Fibroblast of lung (primary cell): ENCODE measurements at regions not wholly inside any gene's neighbourhood (a gene's known extent, or its start where the extent isn't known, plus 50 kb on each side); places are given as distances from the start of the nearest gene placed in this dataset.

Experiments
- DNase-seq, 2 donors: peaks; one replicate each; pipeline versions ENCODE4 v3.0.0 to v3.0.0-alpha.2; 2010; ENCODE audit warnings: low read depth in 2 of 2
- H2AFZ ChIP-seq: 2 replicates; pipeline ENCODE4 v1.5.1; 2012; ENCODE audit warnings: low read length, control low read depth, inconsistent platforms
- H3K27ac ChIP-seq: 2 replicates; pipeline ENCODE4 v1.5.1; 2011; ENCODE audit warnings: low read length, control low read depth; ENCODE audit not compliant: insufficient read depth
- H3K27me3 ChIP-seq: 2 replicates; pipeline ENCODE4 v1.5.1; 2011; ENCODE audit warnings: mild to moderate bottlenecking, low read length; ENCODE audit not compliant: control insufficient read depth, insufficient read depth
- H3K36me3 ChIP-seq: 2 replicates; pipeline ENCODE4 v1.5.1; 2011; ENCODE audit warnings: low read length; ENCODE audit not compliant: control insufficient read depth, insufficient read depth
- H3K4me1 ChIP-seq: 2 replicates; pipeline ENCODE4 v1.5.1; 2011; ENCODE audit warnings: low read length; ENCODE audit not compliant: control insufficient read depth, insufficient read depth; ENCODE audit errors: extremely low read depth
- H3K4me2 ChIP-seq: 2 replicates; pipeline ENCODE4 v1.5.1; 2011; ENCODE audit warnings: low read length, control low read depth; ENCODE audit not compliant: insufficient read depth; ENCODE audit errors: extremely low read depth
- H3K4me3 ChIP-seq, 4 experiments: fragments of 200-600 bp in 1 of 4; sonication (generic) in 1 of 4; replicated peaks in 1 of 4; 2 replicates each; pipeline ENCODE4 v1.5.1; 2011 to 2016; ENCODE audit warnings: low read length in 4 of 4, low read depth in 3 of 4, mild to moderate bottlenecking in 3 of 4, control low read depth in 2 of 4, inconsistent platforms in 1 of 4, mixed read lengths in 1 of 4; ENCODE audit not compliant: insufficient read depth in 1 of 4; ENCODE audit errors: control extremely low read depth in 1 of 4
- H3K79me2 ChIP-seq: 2 replicates; pipeline ENCODE4 v1.5.1; 2012; ENCODE audit warnings: mild to moderate bottlenecking, low read length, inconsistent platforms; ENCODE audit not compliant: control insufficient read depth, insufficient read depth
- H3K9ac ChIP-seq: 2 replicates; pipeline ENCODE4 v1.5.1; 2011; ENCODE audit warnings: mild to moderate bottlenecking, low read length, control low read depth; ENCODE audit not compliant: insufficient read depth
- H3K9me3 ChIP-seq: 2 replicates; pipeline ENCODE4 v1.5.1; 2012; ENCODE audit warnings: low read depth, low read length; ENCODE audit not compliant: control insufficient read depth, insufficient read depth
- H4K20me1 ChIP-seq: 2 replicates; pipeline ENCODE4 v1.5.1; 2011; ENCODE audit warnings: low read length; ENCODE audit not compliant: control insufficient read depth, insufficient read depth; ENCODE audit errors: extremely low read depth
- CTCF ChIP-seq, 2 donors: IDR thresholded peaks in 1 of 2; conservative IDR thresholded peaks in 1 of 2; 1 replicate in 1 of 2; 2 replicates in 1 of 2; pipeline ENCODE4 v1.5.1; 2011 to 2012; ENCODE audit warnings: low read length in 2 of 2, control low read depth in 1 of 2, inconsistent platforms in 1 of 2, low read depth in 1 of 2, mild to moderate bottlenecking in 1 of 2
- EZH2 ChIP-seq: IDR thresholded peaks from 2 replicates; pipeline ENCODE4 v1.5.1; 2012; ENCODE audit warnings: low read length, control low read depth, mild to moderate bottlenecking; ENCODE audit errors: missing control alignments

DNA sequence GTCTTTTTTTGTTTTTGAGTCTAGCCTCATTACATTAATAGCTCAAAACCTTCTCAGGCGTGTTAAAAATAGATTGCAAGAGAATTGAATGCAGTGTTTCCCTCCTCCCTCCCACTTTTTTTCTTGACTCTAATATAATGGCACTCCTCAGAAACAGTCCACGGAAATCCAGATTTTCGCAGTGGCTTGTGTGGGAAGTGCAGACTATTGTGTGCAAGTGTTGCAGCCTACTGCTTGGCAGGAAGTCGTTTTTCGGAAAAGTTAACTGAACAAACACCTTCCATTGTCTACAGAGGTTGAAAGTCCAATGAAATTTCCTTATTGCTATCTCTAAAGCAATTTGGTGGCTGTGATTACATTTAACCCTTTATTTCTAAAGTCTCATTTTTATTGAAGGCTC, 147.9 kb upstream of the E2F7 start:
- H3K27ac ChIP-seq, result no peak overlapping the region

GRCh38 chr12:77210724-77211123, 145.4 kb upstream of the E2F7 start:
- H3K27me3 ChIP-seq, result no peaks in the 10 kb centered on the region
- TF ChIP-seq EZH2 (no peak), CTCF (conservative IDR thresholded peaks at IDR 0.05 in 1 of 2, IDR thresholded peaks at IDR 0.05 in 1 of 2; ENCODE audit: low read depth in 1 of 2, low read length in 2 of 2) (no peak)
- H3K79me2 ChIP-seq, result no peaks in the 10 kb centered on the region
- H2AFZ ChIP-seq, result no peak overlapping the region
- H3K36me3 ChIP-seq, result no peaks in the 10 kb centered on the region
- DNase-seq, result no peak
- no peak overlapping the region for H3K4me3 ChIP-seq
- no peak overlapping the region for H3K27ac ChIP-seq
- no peak overlapping the region for H3K4me2 ChIP-seq
- no peaks in the 10 kb centered on the region for H3K9me3 ChIP-seq
- H3K9ac ChIP-seq, result no peak overlapping the region
- no peaks in the 10 kb centered on the region for H4K20me1 ChIP-seq
- H3K4me1 ChIP-seq, result no peaks in the 10 kb centered on the region

More for the DNA sequence above, 147.9 kb upstream of the E2F7 start:
- Histone ChIP-seq H3K36me3 (no peaks in the 10 kb centered on the region), H3K4me1 (no peaks in the 10 kb centered on the region), H3K4me3 (no peak overlapping the region), H2AFZ (no peak overlapping the region), H4K20me1 (no peaks in the 10 kb centered on the region), H3K27me3 (no peaks in the 10 kb centered on the region), H3K9ac (no peak overlapping the region), H3K4me2 (no peak overlapping the region), H3K79me2 (no peaks in the 10 kb centered on the region), H3K9me3 (no peaks in the 10 kb centered on the region)
- peak in 1 of 2 donors; percentile 49 for DNase-seq
- TF ChIP-seq CTCF (conservative IDR thresholded peaks at IDR 0.05 in 1 of 2, IDR thresholded peaks at IDR 0.05 in 1 of 2; ENCODE audit: low read depth in 1 of 2, low read length in 2 of 2), result no peak
- TF ChIP-seq EZH2, result no peak

DNA sequence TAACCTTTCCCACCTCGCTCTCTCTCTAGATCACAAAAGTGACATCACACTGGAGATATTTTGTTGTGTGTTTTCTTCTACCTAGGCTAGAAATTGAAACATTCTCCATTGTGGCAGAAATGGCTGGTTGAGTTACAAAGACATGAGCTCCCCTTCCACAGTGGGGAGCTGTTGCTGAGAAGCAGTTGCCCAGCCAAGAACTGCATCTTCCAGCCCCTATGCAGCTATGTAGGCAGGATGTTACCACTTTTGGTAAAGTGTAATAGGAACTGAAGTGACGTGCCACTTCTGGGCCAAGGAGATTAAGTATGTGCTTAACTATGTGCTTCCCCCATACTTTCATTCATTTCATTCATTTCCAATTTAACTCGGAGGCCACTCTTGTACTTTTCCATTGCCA, 138.7 kb upstream of the E2F7 start:
- H3K27ac ChIP-seq, result no peak overlapping the region
- no peaks in the 10 kb centered on the region for H3K79me2 ChIP-seq
- no peak for TF ChIP-seq EZH2
- no peak for TF ChIP-seq CTCF (conservative IDR thresholded peaks at IDR 0.05 in 1 of 2, IDR thresholded peaks at IDR 0.05 in 1 of 2; ENCODE audit: low read depth in 1 of 2, low read length in 2 of 2)
- no peak overlapping the region for H2AFZ ChIP-seq
- H3K4me1 ChIP-seq, result no peaks in the 10 kb centered on the region
- no peak overlapping the region for H3K4me3 ChIP-seq
- no peaks in the 10 kb centered on the region for H3K36me3 ChIP-seq
- no peaks in the 10 kb centered on the region for H3K27me3 ChIP-seq
- H3K4me2 ChIP-seq, result no peak overlapping the region
- no peaks in the 10 kb centered on the region for H3K9me3 ChIP-seq
- H3K9ac ChIP-seq, result no peak overlapping the region
- H4K20me1 ChIP-seq, result no peaks in the 10 kb centered on the region
- DNase-seq, result peak in 1 of 2 donors; percentile 10
